Tongue (tissue), 1 donor: ENCODE measurements at regions not wholly inside any gene's neighbourhood (a gene's known extent, or its start where the extent isn't known, plus 50 kb on each side); places are given as distances from the start of the nearest gene placed in this dataset.

ENCODE experiments used
- DNase-seq: peaks from one replicate; pipeline ENCODE4 v3.0.0-alpha.2; 2015

DNA sequence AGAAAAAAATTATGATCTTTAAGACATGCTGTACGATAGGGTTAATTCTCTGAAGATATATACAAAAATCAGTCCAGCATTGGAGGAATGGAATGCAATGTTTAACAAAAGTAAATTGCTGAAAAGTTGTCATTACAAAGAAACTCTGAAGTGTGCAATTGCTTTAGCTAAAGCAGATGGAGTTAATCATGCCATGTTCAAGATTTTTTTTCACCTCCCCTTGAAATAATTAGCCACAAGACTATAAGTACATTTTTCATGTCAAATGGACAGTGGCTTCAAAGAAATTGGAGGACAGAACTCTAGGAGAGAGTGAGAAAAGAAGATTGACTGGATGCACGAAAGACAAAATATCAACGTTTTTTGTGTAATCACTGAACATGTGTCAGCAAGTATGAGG, 63.1 kb upstream of the MEOX2 start:
- no peak for DNase-seq

DNA sequence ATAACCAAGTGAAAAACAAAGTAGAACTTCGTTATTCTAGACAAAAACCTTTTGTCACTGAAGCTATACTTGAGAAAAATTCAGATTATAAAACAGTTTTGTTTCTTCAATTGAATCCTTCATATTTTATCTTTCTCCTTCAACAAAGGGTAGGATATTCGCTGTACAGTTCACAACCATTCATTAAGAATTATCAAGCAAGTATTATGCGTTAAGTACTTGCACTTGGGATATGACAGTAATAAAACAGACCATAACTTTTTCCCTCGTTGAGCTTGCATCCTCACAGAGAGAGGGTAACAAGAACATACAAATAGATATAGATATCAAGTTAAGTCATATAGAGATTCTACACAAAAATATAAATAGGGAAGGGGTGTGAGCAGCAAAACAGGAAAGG, 61.2 kb upstream of the MEOX2 start:
- no peak for DNase-seq

DNA sequence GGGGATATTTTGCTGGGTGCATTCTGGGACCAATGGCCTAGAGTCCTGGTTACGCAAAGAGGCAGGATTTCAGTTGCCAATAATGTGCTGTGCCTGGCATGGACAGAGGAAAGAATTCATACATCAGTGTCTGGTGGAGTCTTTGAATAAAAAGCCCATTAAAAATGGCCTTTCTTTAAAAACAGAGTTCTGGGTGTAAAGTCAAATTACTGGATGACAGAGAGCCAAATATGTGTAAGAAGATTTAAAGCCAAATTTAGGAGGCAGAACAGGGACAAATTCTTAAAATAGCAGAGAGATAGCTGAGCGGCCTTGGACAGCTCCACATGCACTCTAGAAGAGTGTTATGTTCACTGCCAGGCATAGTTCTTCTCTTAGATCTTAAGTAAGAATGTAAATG, 60.8 kb upstream of the MEOX2 start:
- DNase-seq: peak; percentile 25

DNA sequence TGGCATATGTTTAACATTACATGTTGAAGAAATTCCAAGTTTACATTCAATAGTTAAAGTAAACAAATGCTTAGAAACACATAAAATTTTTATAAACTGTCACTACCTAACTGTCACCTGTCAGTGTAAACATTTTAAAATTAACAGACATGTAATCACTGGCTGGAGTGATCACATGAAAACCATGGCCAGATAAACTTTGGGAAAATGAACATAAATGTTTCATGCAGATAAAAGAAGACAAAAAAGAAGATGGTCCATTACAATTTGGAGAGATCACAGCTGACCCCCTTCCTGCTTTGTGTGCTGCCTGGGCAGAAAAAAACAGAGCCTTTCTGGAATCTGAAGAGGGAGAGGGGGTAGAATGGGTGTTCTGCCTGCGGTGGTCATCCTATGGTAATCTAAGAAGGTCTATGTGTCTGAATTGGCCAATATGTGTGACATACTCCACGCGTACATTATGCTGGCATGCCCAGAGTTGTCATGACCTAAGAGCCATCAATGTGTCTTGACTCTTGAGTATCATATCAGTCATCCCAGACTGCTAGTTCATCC, 57.5 kb upstream of the MEOX2 start:
- DNase-seq: peak; percentile 18

DNA sequence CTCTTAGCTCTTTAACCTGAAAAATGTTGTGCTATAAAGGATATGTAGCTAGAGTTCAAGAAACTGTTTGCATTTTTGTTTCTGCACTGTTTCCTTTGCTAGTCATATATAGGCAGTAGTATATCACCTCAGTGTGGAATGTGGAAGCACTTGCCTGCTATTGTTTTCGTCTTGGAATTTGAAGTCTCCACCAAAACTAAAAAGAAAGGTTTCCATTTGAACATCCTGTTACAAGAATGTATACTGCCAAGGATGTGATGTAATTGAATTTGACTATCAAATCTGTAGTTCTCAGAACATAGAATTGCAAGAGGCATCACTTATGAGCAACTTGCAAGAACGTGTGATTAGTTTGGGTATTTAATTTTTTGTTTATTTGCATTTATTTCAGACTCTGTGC, 51.1 kb upstream of the MEOX2 start:
- DNase-seq: peak; percentile 35
